CD4-positive, alpha-beta T cell treated with Interleukin-17A for 1 hour (primary cell): ENCODE measurements at regions not wholly inside any gene's neighbourhood (a gene's known extent, or its start where the extent isn't known, plus 50 kb on each side); places are given as distances from the start of the nearest gene placed in this dataset.

Source experiments
- DNase-seq: peaks from one replicate; pipeline ENCODE4 v3.0.0-alpha.2; 2020

GRCh38 chr15:46753946-46754345 lies 963.4 kb upstream of the SEMA6D start:
- DNase-seq: no peak

- DNase-seq: no peak
These were observed 954.2 kb upstream of the SEMA6D start for GRCh38 chr15:46763091-46763490.

- no peak for DNase-seq
These were observed 952.5 kb upstream of the SEMA6D start for GRCh38 chr15:46764851-46765250.

GRCh38 chr15:46766021-46766420 lies 951.3 kb upstream of the SEMA6D start:
- DNase-seq: no peak

GRCh38 chr15:46768287-46768686 lies 949.0 kb upstream of the SEMA6D start:
- no peak for DNase-seq

GRCh38 chr15:46773016-46773415 lies 944.3 kb upstream of the SEMA6D start:
- no peak for DNase-seq

GRCh38 chr15:46778876-46779275 lies 938.4 kb upstream of the SEMA6D start:
- DNase-seq: no peak

- DNase-seq: no peak
These were observed 930.6 kb upstream of the SEMA6D start for GRCh38 chr15:46786590-46787285.

- no peak for DNase-seq
These were observed 921.6 kb upstream of the SEMA6D start for GRCh38 chr15:46795685-46796084.

- no peak for DNase-seq
These were observed 908.5 kb upstream of the SEMA6D start for GRCh38 chr15:46808834-46809233.

- DNase-seq: no peak
These were observed 902.1 kb upstream of the SEMA6D start for GRCh38 chr15:46815240-46815639.

GRCh38 chr15:46815765-46816164 lies 901.5 kb upstream of the SEMA6D start:
- no peak for DNase-seq

GRCh38 chr15:46848704-46849103 lies 868.6 kb upstream of the SEMA6D start:
- no peak for DNase-seq

GRCh38 chr15:46853600-46853999 lies 863.7 kb upstream of the SEMA6D start:
- DNase-seq: no peak

- DNase-seq: no peak
These were observed 862.7 kb upstream of the SEMA6D start for GRCh38 chr15:46854564-46854963.

GRCh38 chr15:46855388-46855787 lies 861.9 kb upstream of the SEMA6D start:
- no peak for DNase-seq

GRCh38 chr15:46856839-46857502 lies 860.3 kb upstream of the SEMA6D start:
- DNase-seq: no peak

- DNase-seq: no peak
These were observed 859.2 kb upstream of the SEMA6D start for GRCh38 chr15:46858150-46858549.

GRCh38 chr15:46861796-46862195 lies 855.5 kb upstream of the SEMA6D start:
- no peak for DNase-seq

GRCh38 chr15:46865155-46865554 lies 852.1 kb upstream of the SEMA6D start:
- no peak for DNase-seq

GRCh38 chr15:46872286-46872980 lies 844.9 kb upstream of the SEMA6D start:
- no peak for DNase-seq

GRCh38 chr15:46872981-46873330 lies 844.3 kb upstream of the SEMA6D start:
- DNase-seq: no peak

GRCh38 chr15:46879032-46879770 lies 838.1 kb upstream of the SEMA6D start:
- no peak for DNase-seq

- no peak for DNase-seq
These were observed 836.5 kb upstream of the SEMA6D start for GRCh38 chr15:46880791-46881190.
